Thoracic aorta (tissue), 2 donors: ENCODE measurements at regions not wholly inside any gene's neighbourhood (a gene's known extent, or its start where the extent isn't known, plus 50 kb on each side); places are given as distances from the start of the nearest gene placed in this dataset.

Source experiments
- ATAC-seq: fragments of 150-250 bp; one replicate; pipeline ENCODE4 v1.8.0; 2017; ENCODE audit warnings: low read depth; ENCODE audit not compliant: insufficient number of reproducible peaks, low FRiP score
- DNase-seq: peaks from one replicate; pipeline ENCODE4 v3.0.0-alpha.2; 2020; ENCODE audit warnings: low spot score
- H3K27ac ChIP-seq, 2 donors: fragments of 200-600 bp; sonication (generic); 1 replicate in 1 of 2; 2 replicates in 1 of 2; pipeline ENCODE4 v1.5.1; 2016; ENCODE audit warnings: mild to moderate bottlenecking in 2 of 2, moderate library complexity in 2 of 2
- H3K27me3 ChIP-seq: fragments of 200-600 bp; sonication (generic); replicated peaks from 2 replicates; pipeline ENCODE4 v1.6.0; 2016; ENCODE audit warnings: mild to moderate bottlenecking; ENCODE audit not compliant: insufficient read depth
- H3K36me3 ChIP-seq: fragments of 200-600 bp; sonication (generic); one replicate; pipeline ENCODE4 v1.5.1; 2016
- H3K4me1 ChIP-seq, 2 donors: fragments of 200-600 bp; sonication (generic); 1 replicate in 1 of 2; 2 replicates in 1 of 2; pipeline versions ENCODE4 v1.5.1 to v1.6.0; 2016; ENCODE audit warnings: low read depth in 2 of 2, mild to moderate bottlenecking in 1 of 2; ENCODE audit not compliant: control insufficient read depth in 1 of 2
- H3K4me3 ChIP-seq: fragments of 200-600 bp; sonication (generic); 2 replicates; pipeline ENCODE4 v1.5.1; 2016; ENCODE audit warnings: mild to moderate bottlenecking
- H3K9me3 ChIP-seq: fragments of 200-600 bp; sonication (generic); 2 replicates; pipeline ENCODE4 v1.5.1; 2016
- CTCF ChIP-seq: fragments of 200-600 bp; sonication (generic); IDR thresholded peaks from one replicate; pipeline ENCODE4 v1.5.1; 2019; ENCODE audit warnings: antibody characterized with exemption

- no peak overlapping the region for H3K4me3 ChIP-seq
- no peak overlapping the region for H3K27ac ChIP-seq
- no peaks in the 10 kb centered on the region for H3K9me3 ChIP-seq
- TF ChIP-seq CTCF = no peak
- H3K4me1 ChIP-seq = no peaks in the 10 kb centered on the region
- H3K36me3 ChIP-seq = no peaks in the 10 kb centered on the region
- no peaks in the 10 kb centered on the region for H3K27me3 ChIP-seq
- DNase-seq (no peak), ATAC-seq (no peak)
These were observed 854.3 kb downstream of the LRRTM4 start for GRCh38 chr2:76667821-76668271.

- H3K4me1 ChIP-seq = no peaks in the 10 kb centered on the region
- H3K36me3 ChIP-seq = no peaks in the 10 kb centered on the region
- TF ChIP-seq CTCF = no peak
These were observed 880.0 kb downstream of the LRRTM4 start for GRCh38 chr2:76642129-76642528.

GRCh38 chr2:76641506-76641905, 880.7 kb downstream of the LRRTM4 start:
- Histone ChIP-seq H3K4me3 (no peak overlapping the region), H3K36me3 (no peaks in the 10 kb centered on the region), H3K27me3 (no peaks in the 10 kb centered on the region), H3K9me3 (no peaks in the 10 kb centered on the region), H3K4me1 (no peaks in the 10 kb centered on the region), H3K27ac (no peak overlapping the region)
- ATAC-seq (no peak), DNase-seq (no peak)
- no peak for TF ChIP-seq CTCF

More at GRCh38 chr2:76642129-76642528, 880.0 kb downstream of the LRRTM4 start:
- Histone ChIP-seq H3K9me3 (no peaks in the 10 kb centered on the region), H3K4me3 (no peak overlapping the region), H3K27me3 (no peaks in the 10 kb centered on the region), H3K27ac (no peak overlapping the region)
- no peak for DNase-seq
- ATAC-seq = no peak

GRCh38 chr2:76640905-76641304, 881.3 kb downstream of the LRRTM4 start:
- ATAC-seq (no peak), DNase-seq (no peak)
- Histone ChIP-seq H3K27me3 (no peaks in the 10 kb centered on the region), H3K4me3 (no peak overlapping the region), H3K36me3 (no peaks in the 10 kb centered on the region), H3K4me1 (no peaks in the 10 kb centered on the region), H3K27ac (no peak overlapping the region), H3K9me3 (no peaks in the 10 kb centered on the region)
- TF ChIP-seq CTCF = no peak

GRCh38 chr2:76639171-76639680, 883.0 kb downstream of the LRRTM4 start:
- no peaks in the 10 kb centered on the region for H3K36me3 ChIP-seq
- DNase-seq (no peak), ATAC-seq (no peak)
- no peaks in the 10 kb centered on the region for H3K9me3 ChIP-seq
- H3K4me1 ChIP-seq = no peaks in the 10 kb centered on the region
- no peaks in the 10 kb centered on the region for H3K27me3 ChIP-seq
- no peak for TF ChIP-seq CTCF
- H3K4me3 ChIP-seq = no peak overlapping the region
- H3K27ac ChIP-seq = no peak overlapping the region
